Epithelial cell of esophagus (primary cell): ENCODE measurements at regions not wholly inside any gene's neighbourhood (a gene's known extent, or its start where the extent isn't known, plus 50 kb on each side); places are given as distances from the start of the nearest gene placed in this dataset.
A peak's percentile ranks its signal among the peaks of the same experiment; 100 is the strongest.

ENCODE experiments used
- DNase-seq: peaks from one replicate; pipeline ENCODE4 v3.0.0; 2010; ENCODE audit warnings: low read depth
- H3K4me3 ChIP-seq: 2 replicates; pipeline ENCODE4 v1.5.1; 2011; ENCODE audit warnings: mild to moderate bottlenecking, low read length, control low read depth
- CTCF ChIP-seq: IDR thresholded peaks from 2 replicates; pipeline ENCODE4 v1.5.1; 2011; ENCODE audit warnings: low read depth, mild to moderate bottlenecking, low read length, control low read depth, inconsistent platforms; ENCODE audit not compliant: insufficient read depth; ENCODE audit errors: missing control alignments

DNA sequence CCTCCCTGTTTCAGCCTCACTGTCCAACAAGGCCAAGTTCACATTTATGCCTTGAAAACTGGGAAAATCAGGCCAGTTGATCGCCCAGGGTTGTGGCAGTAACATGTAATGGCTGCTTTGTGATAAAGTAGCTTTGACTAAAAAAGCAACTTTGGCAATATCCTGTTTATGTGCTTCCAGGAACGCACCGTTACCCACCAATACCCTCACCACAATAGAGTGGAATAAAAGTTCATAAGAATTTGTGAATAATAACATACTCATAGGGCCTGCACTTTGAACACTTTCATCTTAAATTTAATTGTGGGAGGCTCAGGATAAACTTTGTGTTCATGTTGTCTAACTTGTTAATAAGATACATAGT is 80.7 kb upstream of the MAML3 start:
- H3K4me3 ChIP-seq = no peak overlapping the region
- no peak for TF ChIP-seq CTCF
- no peak for DNase-seq

DNA sequence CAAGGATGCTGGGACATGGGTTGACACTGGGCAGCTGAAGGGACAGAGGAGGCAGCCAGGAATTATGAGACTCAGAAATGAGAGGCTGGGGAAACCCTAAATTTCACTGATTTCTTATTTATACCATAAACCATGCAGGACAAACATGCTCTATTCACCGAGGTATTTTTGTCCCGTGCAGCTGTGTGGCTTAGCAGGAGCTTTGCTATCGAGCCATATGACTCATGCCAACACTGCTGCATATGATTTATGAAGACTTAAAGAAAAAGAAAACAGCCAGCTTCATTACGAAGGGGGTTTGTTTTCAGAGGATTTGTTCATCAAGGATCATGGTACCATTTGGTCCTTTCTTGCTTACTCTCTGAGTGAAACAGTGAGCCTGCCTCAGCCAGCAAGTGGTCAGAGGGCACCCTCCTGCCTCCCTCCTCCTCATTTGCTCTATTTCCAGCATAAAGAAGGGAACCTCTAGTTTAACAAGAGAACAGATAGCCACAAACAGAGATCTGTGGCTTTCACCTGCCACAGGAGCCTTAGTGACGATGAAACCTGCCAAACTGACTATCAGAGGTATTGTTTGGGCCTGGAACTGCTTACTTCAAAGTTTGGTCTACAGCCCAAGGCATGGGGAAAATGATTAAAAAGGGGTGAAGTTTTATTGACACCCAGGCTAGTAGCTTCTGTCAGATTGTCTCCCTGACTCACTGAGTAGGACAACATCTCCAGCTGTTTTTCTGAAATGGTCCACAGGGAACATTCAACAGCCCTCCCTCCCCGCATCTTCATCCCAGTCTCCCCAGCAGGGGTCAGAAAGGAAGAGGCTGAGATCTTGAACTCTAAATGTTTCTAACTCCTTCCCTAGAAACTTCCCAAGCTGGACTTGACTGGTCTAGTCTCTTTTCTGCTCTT is 80.1 kb upstream of the MAML3 start:
- TF ChIP-seq CTCF = no peak
- no peak overlapping the region for H3K4me3 ChIP-seq
- peak; percentile 35 for DNase-seq

GRCh38 chr4:140229881-140230280 is 75.9 kb upstream of the MAML3 start:
- no peak for TF ChIP-seq CTCF
- DNase-seq = no peak
- H3K4me3 ChIP-seq = no peak overlapping the region

DNA sequence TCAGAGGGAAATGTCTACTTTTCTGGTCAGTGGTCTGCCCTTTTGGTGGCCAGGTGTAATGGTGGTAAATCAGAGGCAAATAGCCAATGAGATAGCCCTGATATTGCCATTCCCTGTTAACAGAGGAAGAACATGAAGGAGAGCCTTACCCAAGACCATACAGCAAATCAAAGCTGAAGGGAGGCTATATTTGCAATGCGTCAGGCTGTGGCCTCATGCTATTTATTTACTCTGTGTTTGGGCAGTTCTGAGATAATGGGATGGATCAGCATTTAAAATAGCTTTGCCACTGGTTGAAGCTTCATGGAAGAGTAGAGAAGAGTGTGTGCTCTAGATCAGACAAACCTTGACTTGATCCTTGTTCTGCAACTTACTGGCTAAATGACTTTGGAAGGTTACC is 73.3 kb upstream of the MAML3 start:
- DNase-seq = no peak
- no peak overlapping the region for H3K4me3 ChIP-seq
- no peak for TF ChIP-seq CTCF

- H3K4me3 ChIP-seq = no peak overlapping the region
- TF ChIP-seq CTCF = no peak
- DNase-seq = peak; percentile 35
Observed at GRCh38 chr4:140223056-140223810, 69.2 kb upstream of the MAML3 start.

DNA sequence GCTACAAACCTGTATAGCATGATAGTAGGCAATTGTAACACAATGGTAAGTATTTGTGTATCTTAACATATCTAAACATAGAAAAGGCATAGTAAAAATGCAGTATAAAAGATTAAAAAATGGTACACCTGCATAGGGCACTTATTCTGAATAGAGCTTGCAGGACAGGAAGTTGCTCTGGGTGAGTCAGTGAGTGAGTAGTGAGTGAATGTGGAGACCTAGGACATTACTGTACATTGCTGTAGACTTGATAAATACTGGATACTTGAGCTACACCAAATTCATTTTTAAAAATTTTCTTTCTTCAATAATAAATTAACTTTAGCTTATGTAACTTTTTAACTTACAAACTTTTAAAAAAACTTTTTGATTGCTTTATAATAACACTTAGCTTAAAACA is 68.2 kb upstream of the MAML3 start:
- no peak overlapping the region for H3K4me3 ChIP-seq
- peak; percentile 72 for DNase-seq
- TF ChIP-seq CTCF = no peak
